Neuronal stem cell (in vitro differentiated cells): ENCODE measurements at regions not wholly inside any gene's neighbourhood (a gene's known extent, or its start where the extent isn't known, plus 50 kb on each side); places are given as distances from the start of the nearest gene placed in this dataset.
"Not testable (repeated sequence)": the region's sequence is repeated elsewhere in the genome, so short reads cannot be mapped to it uniquely, and the experiment has no call there.

Source experiments
- DNase-seq: peaks from one replicate; pipeline ENCODE4 v3.0.0-alpha.2; 2013; ENCODE audit warnings: low spot score
- H2AFZ ChIP-seq: one replicate; pipeline ENCODE4 v1.6.1; 2013; ENCODE audit warnings: mild to moderate bottlenecking, low read length, inconsistent platforms
- H2AK5ac ChIP-seq: 2 replicates; pipeline ENCODE4 v1.6.1; 2013; ENCODE audit warnings: low read depth, mild to moderate bottlenecking, inconsistent platforms, low read length, moderate library complexity, mixed read lengths
- H2BK120ac ChIP-seq: 2 replicates; pipeline ENCODE4 v1.6.1; 2013; ENCODE audit warnings: low read depth, mild to moderate bottlenecking, inconsistent platforms, low read length, moderate library complexity, mixed read lengths
- H2BK12ac ChIP-seq: one replicate; pipeline ENCODE4 v1.6.1; 2013; ENCODE audit warnings: low read length, inconsistent platforms
- H2BK15ac ChIP-seq: 2 replicates; pipeline ENCODE4 v1.6.1; 2013; ENCODE audit warnings: mild to moderate bottlenecking, low read length, inconsistent platforms, mixed read lengths
- H2BK5ac ChIP-seq: one replicate; pipeline ENCODE4 v1.6.1; 2013; ENCODE audit warnings: inconsistent platforms, mild to moderate bottlenecking, low read length, moderate library complexity
- H3K14ac ChIP-seq: one replicate; pipeline ENCODE4 v1.6.1; 2013; ENCODE audit warnings: low read length, inconsistent platforms
- H3K18ac ChIP-seq: 2 replicates; pipeline ENCODE4 v1.6.1; 2013; ENCODE audit warnings: low read length, inconsistent platforms
- H3K23ac ChIP-seq: 2 replicates; pipeline ENCODE4 v1.6.1; 2013; ENCODE audit warnings: low read depth, mild to moderate bottlenecking, mixed read lengths, low read length, inconsistent platforms; ENCODE audit not compliant: poor library complexity
- H3K27ac ChIP-seq: replicated peaks from 3 replicates; pipeline ENCODE4 v1.5.1; 2013; ENCODE audit warnings: low read length, inconsistent platforms
- H3K27me3 ChIP-seq, 3 experiments: 2 replicates each; pipeline ENCODE4 v1.6.1; 2013; ENCODE audit warnings: low read length in 3 of 3, mild to moderate bottlenecking in 2 of 3, inconsistent platforms in 1 of 3, low read depth in 1 of 3, mixed read lengths in 1 of 3, moderate library complexity in 1 of 3; ENCODE audit not compliant: control insufficient read depth in 3 of 3, insufficient read depth in 3 of 3
- H3K36me3 ChIP-seq, 2 donors: replicated peaks in 1 of 2; 2 replicates each; pipeline ENCODE4 v1.6.1; 2013; ENCODE audit warnings: low read length in 2 of 2; ENCODE audit not compliant: control insufficient read depth in 2 of 2, insufficient read depth in 2 of 2
- H3K4ac ChIP-seq: 2 replicates; pipeline ENCODE4 v1.6.1; 2013; ENCODE audit warnings: inconsistent platforms, mild to moderate bottlenecking, low read length, moderate library complexity
- H3K4me1 ChIP-seq, 2 donors: 1 replicate in 1 of 2; 2 replicates in 1 of 2; pipeline ENCODE4 v1.6.1; 2013; ENCODE audit warnings: low read length in 2 of 2, low read depth in 1 of 2; ENCODE audit not compliant: control insufficient read depth in 2 of 2, insufficient read depth in 1 of 2
- H3K4me2 ChIP-seq: one replicate; pipeline ENCODE4 v1.6.1; 2013; ENCODE audit warnings: mild to moderate bottlenecking, low read length, inconsistent platforms; ENCODE audit not compliant: insufficient read depth, poor library complexity, severe bottlenecking
- H3K4me3 ChIP-seq, 2 donors: 2 replicates each; pipeline ENCODE4 v1.5.1; 2013; ENCODE audit warnings: low read length in 2 of 2, mild to moderate bottlenecking in 2 of 2, inconsistent platforms in 1 of 2, moderate library complexity in 1 of 2
- H3K79me1 ChIP-seq: one replicate; pipeline ENCODE4 v1.6.1; 2013; ENCODE audit warnings: low read depth, mild to moderate bottlenecking, inconsistent platforms, low read length, moderate library complexity
- H3K9ac ChIP-seq: one replicate; pipeline ENCODE4 v1.6.1; 2013; ENCODE audit warnings: mild to moderate bottlenecking, low read depth, low read length, inconsistent platforms; ENCODE audit not compliant: poor library complexity
- H3K9me3 ChIP-seq, 2 donors: replicated peaks in 1 of 2; 2 replicates each; pipeline versions ENCODE3 to v1.6.1; 2013; ENCODE audit warnings: low read length in 2 of 2, mild to moderate bottlenecking in 2 of 2, inconsistent platforms in 1 of 2, low read depth in 1 of 2, mixed read lengths in 1 of 2, moderate library complexity in 1 of 2; ENCODE audit not compliant: control insufficient read depth in 2 of 2, insufficient read depth in 1 of 2
- H4K8ac ChIP-seq: one replicate; pipeline ENCODE4 v1.6.1; 2013; ENCODE audit warnings: low read depth, mild to moderate bottlenecking, inconsistent platforms, low read length, moderate library complexity
- H4K91ac ChIP-seq: one replicate; pipeline ENCODE4 v1.6.1; 2013; ENCODE audit warnings: low read length, low read depth, mild to moderate bottlenecking, inconsistent platforms; ENCODE audit not compliant: poor library complexity
- WGBS, 2 donors: extraction: QIAGEN DNeasy Blood & Tissue Kit; methylation state at CpG; one replicate each; pipeline ENCODE4 v1.1.7; 2013; ENCODE audit warnings: missing lambda C conversion rate in 2 of 2, mixed read lengths in 1 of 2; ENCODE audit not compliant: insufficient read length in 2 of 2, insufficient replicate concordance in 1 of 2; ENCODE audit errors: extremely low coverage in 2 of 2; 5-methylcytosine and 5-hydroxymethylcytosine counted together

- H2AFZ ChIP-seq, H3K36me3 ChIP-seq: not testable (repeated sequence)
- WGBS, 2 donors = no CpG with 5 or more reads among the region's 2 CpGs
These were observed 848.6 kb downstream of the DIPK2A start for GRCh38 chr3:144820232-144820631.

GRCh38 chr3:144820726-144821125, 849.1 kb downstream of the DIPK2A start:
- H3K36me3 ChIP-seq = no peaks in the 10 kb centered on the region
- H4K91ac ChIP-seq = no peak overlapping the region
- no peak overlapping the region for H2BK15ac ChIP-seq
- no peaks in the 10 kb centered on the region for H3K9me3 ChIP-seq
- H2AFZ ChIP-seq = no peak overlapping the region
- no peak overlapping the region for H3K14ac ChIP-seq
- H3K4me2 ChIP-seq = no peak overlapping the region
- H2BK120ac ChIP-seq = no peak overlapping the region
- no peak overlapping the region for H3K9ac ChIP-seq
- H3K23ac ChIP-seq = no peak overlapping the region
- no peak for DNase-seq
- no peak overlapping the region for H3K4me3 ChIP-seq
- no peaks in the 10 kb centered on the region for H3K79me1 ChIP-seq
- no peak overlapping the region for H2AK5ac ChIP-seq
- H4K8ac ChIP-seq = no peak overlapping the region
- H3K27ac ChIP-seq = no peak overlapping the region
- no peak overlapping the region for H2BK5ac ChIP-seq
- no peaks in the 10 kb centered on the region for H3K27me3 ChIP-seq
- H3K4ac ChIP-seq = no peak overlapping the region
- peaks cover 0 to 3% of the 10 kb centered on the region in 2 donors for H3K4me1 ChIP-seq
- no peak overlapping the region for H2BK12ac ChIP-seq
- no peak overlapping the region for H3K18ac ChIP-seq

More at GRCh38 chr3:144820232-144820631, 848.6 kb downstream of the DIPK2A start:
- H2BK15ac ChIP-seq, H3K9me3 ChIP-seq, H3K4me3 ChIP-seq, H2BK120ac ChIP-seq, H3K79me1 ChIP-seq, H3K18ac ChIP-seq, H2AK5ac ChIP-seq, H3K4ac ChIP-seq, DNase-seq, H3K4me1 ChIP-seq, H2BK12ac ChIP-seq, H3K27ac ChIP-seq, H3K27me3 ChIP-seq, H3K9ac ChIP-seq, H3K4me2 ChIP-seq, H4K8ac ChIP-seq, H3K14ac ChIP-seq, H4K91ac ChIP-seq, H2BK5ac ChIP-seq, H3K23ac ChIP-seq: not testable (repeated sequence)

GRCh38 chr3:144821583-144821982, 850.0 kb downstream of the DIPK2A start:
- no peak overlapping the region for H2BK12ac ChIP-seq
- WGBS, 2 donors = no CpG with 5 or more reads among the region's 1 CpG
- H4K91ac ChIP-seq = no peak overlapping the region
- H3K4ac ChIP-seq = no peak overlapping the region
- H2AK5ac ChIP-seq = no peak overlapping the region
- H2BK5ac ChIP-seq = no peak overlapping the region
- no peak overlapping the region for H3K23ac ChIP-seq
- no peaks in the 10 kb centered on the region for H3K79me1 ChIP-seq
- H3K9ac ChIP-seq = no peak overlapping the region
- H2BK120ac ChIP-seq = no peak overlapping the region
- no peak overlapping the region for H3K14ac ChIP-seq
- H3K18ac ChIP-seq = no peak overlapping the region
- H4K8ac ChIP-seq = no peak overlapping the region
- no peak overlapping the region for H3K27ac ChIP-seq
- H3K27me3 ChIP-seq = no peaks in the 10 kb centered on the region
- H2AFZ ChIP-seq = no peak overlapping the region
- no peak overlapping the region for H3K4me3 ChIP-seq
- H3K4me1 ChIP-seq = peaks cover 0 to 3% of the 10 kb centered on the region in 2 donors
- no peak for DNase-seq
- H2BK15ac ChIP-seq = no peak overlapping the region
- H3K36me3 ChIP-seq = no peaks in the 10 kb centered on the region
- no peak overlapping the region for H3K4me2 ChIP-seq
- no peaks in the 10 kb centered on the region for H3K9me3 ChIP-seq

- no peaks in the 10 kb centered on the region for H3K9me3 ChIP-seq
- no peak overlapping the region for H3K4ac ChIP-seq
- no peak overlapping the region for H3K14ac ChIP-seq
- H3K4me1 ChIP-seq = peaks cover 0 to 3% of the 10 kb centered on the region in 2 donors
- H3K18ac ChIP-seq = no peak overlapping the region
- no peak overlapping the region for H2AFZ ChIP-seq
- H3K27me3 ChIP-seq = no peaks in the 10 kb centered on the region
- H3K4me3 ChIP-seq = no peak overlapping the region
- H2BK12ac ChIP-seq = no peak overlapping the region
- no peaks in the 10 kb centered on the region for H3K36me3 ChIP-seq
- no peak overlapping the region for H3K23ac ChIP-seq
- no peak overlapping the region for H3K27ac ChIP-seq
- H2BK5ac ChIP-seq = no peak overlapping the region
- no peak overlapping the region for H3K4me2 ChIP-seq
- no peak overlapping the region for H4K8ac ChIP-seq
- no peak overlapping the region for H2AK5ac ChIP-seq
- no peak overlapping the region for H2BK15ac ChIP-seq
- DNase-seq = no peak
- H4K91ac ChIP-seq = no peak overlapping the region
- no peak overlapping the region for H2BK120ac ChIP-seq
- no peak overlapping the region for H3K9ac ChIP-seq
- no peaks in the 10 kb centered on the region for H3K79me1 ChIP-seq
These were observed 851.0 kb downstream of the DIPK2A start for GRCh38 chr3:144822671-144823070.
